ENCODE measurements at regions not wholly inside any gene's neighbourhood (a gene's known extent, or its start where the extent isn't known, plus 50 kb on each side); places are given as distances from the start of the nearest gene placed in this dataset.

DNA sequence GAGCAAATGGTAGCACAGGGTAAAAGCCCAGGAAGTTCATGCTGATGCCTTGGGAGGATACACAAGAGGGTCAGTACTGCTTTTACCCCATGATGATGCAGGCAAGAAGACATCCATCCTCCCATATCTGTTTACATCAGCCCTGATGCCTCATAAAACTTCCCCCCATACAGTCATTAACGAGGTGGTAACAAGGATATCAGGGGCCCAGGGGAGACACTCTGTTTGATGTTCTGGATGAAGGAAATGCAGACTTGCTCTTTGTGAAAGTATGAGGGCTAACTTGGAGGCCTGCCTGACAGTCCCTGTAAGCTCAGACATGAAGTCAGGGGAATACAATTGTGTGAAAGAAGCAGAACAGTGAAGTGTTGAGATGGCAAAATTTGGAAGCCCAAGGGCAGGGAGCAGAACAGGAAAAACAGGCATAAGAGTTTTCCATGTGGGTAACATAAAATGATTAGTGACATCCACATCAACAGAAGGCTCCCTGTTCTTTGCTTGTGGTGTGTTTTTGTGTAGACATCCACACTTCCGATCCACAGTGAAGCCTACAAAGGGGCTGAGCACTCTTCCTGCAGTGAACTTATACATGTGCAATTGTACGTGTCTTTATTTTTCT, 813.4 kb downstream of the MAFB start:
- TF ChIP-seq POLR2A (IDR thresholded peaks at IDR 0.05) (no peak), POLR2AphosphoS5 (IDR thresholded peaks at IDR 0.05; ENCODE audit: insufficient read depth in 1 of 2, low read depth in 1 of 2) (no peak)
- TF ChIP-seq, protein P1, sequence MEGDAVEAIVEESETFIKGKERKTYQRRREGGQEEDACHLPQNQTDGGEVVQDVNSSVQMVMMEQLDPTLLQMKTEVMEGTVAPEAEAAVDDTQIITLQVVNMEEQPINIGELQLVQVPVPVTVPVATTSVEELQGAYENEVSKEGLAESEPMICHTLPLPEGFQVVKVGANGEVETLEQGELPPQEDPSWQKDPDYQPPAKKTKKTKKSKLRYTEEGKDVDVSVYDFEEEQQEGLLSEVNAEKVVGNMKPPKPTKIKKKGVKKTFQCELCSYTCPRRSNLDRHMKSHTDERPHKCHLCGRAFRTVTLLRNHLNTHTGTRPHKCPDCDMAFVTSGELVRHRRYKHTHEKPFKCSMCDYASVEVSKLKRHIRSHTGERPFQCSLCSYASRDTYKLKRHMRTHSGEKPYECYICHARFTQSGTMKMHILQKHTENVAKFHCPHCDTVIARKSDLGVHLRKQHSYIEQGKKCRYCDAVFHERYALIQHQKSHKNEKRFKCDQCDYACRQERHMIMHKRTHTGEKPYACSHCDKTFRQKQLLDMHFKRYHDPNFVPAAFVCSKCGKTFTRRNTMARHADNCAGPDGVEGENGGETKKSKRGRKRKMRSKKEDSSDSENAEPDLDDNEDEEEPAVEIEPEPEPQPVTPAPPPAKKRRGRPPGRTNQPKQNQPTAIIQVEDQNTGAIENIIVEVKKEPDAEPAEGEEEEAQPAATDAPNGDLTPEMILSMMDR (IDR thresholded peaks at IDR 0.05) = no peak
